GM23338 (cell line): ENCODE measurements at regions not wholly inside any gene's neighbourhood (a gene's known extent, or its start where the extent isn't known, plus 50 kb on each side); places are given as distances from the start of the nearest gene placed in this dataset.

ENCODE experiments used
- ATAC-seq: fragments of 200-7000 bp; cut with Tn5 transposase; 3 replicates; pipeline ENCODE4 v1.9.1; 2020
- DNase-seq: peaks from one replicate; pipeline ENCODE4 v3.0.0-alpha.2; 2015; ENCODE audit warnings: low spot score
- H2AFZ ChIP-seq: fragments of 200-600 bp; sonication (generic); 2 replicates; pipeline ENCODE4 v1.8.0; 2016; ENCODE audit warnings: antibody characterized with exemption, mild to moderate bottlenecking, moderate library complexity
- H3F3A ChIP-seq: fragments of 200-600 bp; sonication (generic); replicated peaks from 2 replicates; pipeline ENCODE4 v1.8.0; 2017; ENCODE audit warnings: antibody characterized with exemption, mixed run types, low read depth
- H3K27ac ChIP-seq: fragments of 200-600 bp; sonication (generic); 2 replicates; pipeline ENCODE4 v1.6.1; 2016; ENCODE audit warnings: low read depth
- H3K27me3 ChIP-seq: fragments of 200-600 bp; sonication (generic); 2 replicates; pipeline ENCODE4 v1.8.0; 2016; ENCODE audit warnings: mild to moderate bottlenecking, mixed run types, moderate library complexity; ENCODE audit not compliant: insufficient read depth
- H3K36me3 ChIP-seq: fragments of 200-600 bp; sonication (generic); 2 replicates; pipeline ENCODE4 v1.8.0; 2016; ENCODE audit warnings: mild to moderate bottlenecking; ENCODE audit not compliant: insufficient read depth
- H3K4me1 ChIP-seq: fragments of 200-600 bp; sonication (generic); 2 replicates; pipeline ENCODE4 v1.8.0; 2016; ENCODE audit warnings: mild to moderate bottlenecking, moderate library complexity; ENCODE audit not compliant: insufficient read depth
- H3K4me2 ChIP-seq: fragments of 200-600 bp; sonication (generic); 2 replicates; pipeline ENCODE4 v1.7.1; 2017; ENCODE audit warnings: mixed run types
- H3K4me3 ChIP-seq: fragments of 200-600 bp; sonication (generic); 2 replicates; pipeline ENCODE4 v1.6.1; 2016; ENCODE audit warnings: mixed run types
- H3K79me2 ChIP-seq: fragments of 200-600 bp; sonication (generic); replicated peaks from 2 replicates; pipeline ENCODE4 v1.8.0; 2017; ENCODE audit warnings: mild to moderate bottlenecking; ENCODE audit not compliant: insufficient read depth
- H3K9me2 ChIP-seq: fragments of 200-600 bp; sonication (generic); 2 replicates; pipeline ENCODE4 v1.8.0; 2017; ENCODE audit not compliant: insufficient read depth
- H4K20me1 ChIP-seq: fragments of 200-600 bp; sonication (generic); replicated peaks from 2 replicates; pipeline ENCODE4 v1.8.0; 2017; ENCODE audit warnings: mild to moderate bottlenecking; ENCODE audit not compliant: insufficient read depth
- H3K27ac Mint-ChIP-seq: 2 replicates; pipeline ENCODE4 v1.8.0; 2020; ENCODE audit warnings: inconsistent platforms, mild to moderate bottlenecking, moderate library complexity, mixed read lengths
- H3K27me3 Mint-ChIP-seq: 3 replicates; pipeline ENCODE4 v1.8.0; 2022; ENCODE audit warnings: low read depth, mild to moderate bottlenecking, moderate library complexity, mixed read lengths, inconsistent platforms; ENCODE audit not compliant: insufficient read depth, poor library complexity
- H3K36me3 Mint-ChIP-seq: 3 replicates; pipeline ENCODE4 v1.8.0; 2021; ENCODE audit warnings: low read depth, mild to moderate bottlenecking, inconsistent platforms, moderate library complexity, mixed read lengths
- H3K4me1 Mint-ChIP-seq: 3 replicates; pipeline ENCODE4 v1.8.0; 2020; ENCODE audit warnings: mild to moderate bottlenecking, inconsistent platforms, mixed read lengths
- H3K4me3 Mint-ChIP-seq: 3 replicates; pipeline ENCODE4 v1.8.0; 2021; ENCODE audit warnings: moderate library complexity, mild to moderate bottlenecking, inconsistent platforms, mixed read lengths
- H3K9me3 Mint-ChIP-seq: 3 replicates; pipeline ENCODE4 v1.8.0; 2020; ENCODE audit warnings: moderate library complexity, mild to moderate bottlenecking, inconsistent platforms, mixed read lengths
- CREB1 ChIP-seq: fragments of 250-450 bp; sonication (Bioruptor Pico); IDR thresholded peaks from 2 replicates; pipeline ENCODE4 v1.5.0; 2020; ENCODE audit warnings: low read depth, mild to moderate bottlenecking, moderate library complexity
- EZH2phosphoT487 ChIP-seq: fragments of 200-600 bp; sonication (generic); IDR thresholded peaks from one replicate; pipeline ENCODE4 v1.8.1; 2018; ENCODE audit warnings: antibody characterized with exemption; ENCODE audit not compliant: unreplicated experiment
- NANOG ChIP-seq: IDR thresholded peaks from 2 replicates; pipeline ENCODE4 v1.6.1; 2016; ENCODE audit warnings: antibody characterized with exemption, borderline replicate concordance
- TF ChIP-seq, protein P1 (sequence below): IDR thresholded peaks from 2 replicates; pipeline ENCODE4 v1.6.1; 2016; ENCODE audit warnings: antibody characterized with exemption
- TF ChIP-seq, protein P2 (sequence below), 2 experiments: fragments of 200-600 bp in 1 of 2; sonication (generic) in 1 of 2; conservative IDR thresholded peaks; 2 replicates each; pipeline versions ENCODE4 v1.5.1 to v1.6.1; 2016 to 2017; ENCODE audit warnings: antibody characterized with exemption in 2 of 2, low read depth in 2 of 2, mild to moderate bottlenecking in 2 of 2, moderate library complexity in 1 of 2
- TF ChIP-seq, protein P3 (sequence below): fragments of 250-450 bp; sonication (Bioruptor Pico); IDR thresholded peaks from 2 replicates; pipeline ENCODE4 v1.5.0; 2020; ENCODE audit warnings: mild to moderate bottlenecking, moderate library complexity
- TF ChIP-seq, protein P4 (sequence below): IDR thresholded peaks from one replicate; pipeline ENCODE4 v1.6.1; 2018; ENCODE audit warnings: antibody characterized with exemption; ENCODE audit not compliant: unreplicated experiment

DNA sequence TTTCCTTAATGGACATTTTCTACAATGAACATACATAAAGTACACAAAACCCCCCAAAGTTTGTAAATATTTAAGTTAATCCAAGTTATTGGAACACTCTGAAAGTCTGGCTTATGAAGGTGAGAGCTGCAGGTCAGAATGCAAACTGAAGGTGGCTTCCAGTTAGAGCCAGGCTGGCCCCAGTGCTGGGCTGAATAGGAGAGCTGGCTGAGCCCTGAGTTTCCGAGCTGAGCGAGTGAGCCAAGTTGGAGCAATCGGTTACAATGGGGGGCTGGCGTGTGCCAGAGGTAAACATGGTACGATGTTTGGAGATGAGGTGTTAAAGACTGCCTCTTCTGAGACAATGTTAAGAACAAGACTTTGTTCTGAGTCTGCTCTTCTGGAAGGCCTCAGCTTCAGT lies 230.8 kb upstream of the MCTP2 start (continued):
- TF ChIP-seq, protein P1, sequence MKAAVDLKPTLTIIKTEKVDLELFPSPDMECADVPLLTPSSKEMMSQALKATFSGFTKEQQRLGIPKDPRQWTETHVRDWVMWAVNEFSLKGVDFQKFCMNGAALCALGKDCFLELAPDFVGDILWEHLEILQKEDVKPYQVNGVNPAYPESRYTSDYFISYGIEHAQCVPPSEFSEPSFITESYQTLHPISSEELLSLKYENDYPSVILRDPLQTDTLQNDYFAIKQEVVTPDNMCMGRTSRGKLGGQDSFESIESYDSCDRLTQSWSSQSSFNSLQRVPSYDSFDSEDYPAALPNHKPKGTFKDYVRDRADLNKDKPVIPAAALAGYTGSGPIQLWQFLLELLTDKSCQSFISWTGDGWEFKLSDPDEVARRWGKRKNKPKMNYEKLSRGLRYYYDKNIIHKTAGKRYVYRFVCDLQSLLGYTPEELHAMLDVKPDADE = no peak
- TF ChIP-seq CREB1 (CRISPR knock-in tag) = no peak

GRCh38 chr15:93997071-93997658 lies 234.2 kb upstream of the MCTP2 start:
- Mint-ChIP-seq H3K27ac (no peak overlapping the region), H3K36me3 (no peaks in the 10 kb centered on the region), H3K9me3 (no peaks in the 10 kb centered on the region), H3K4me3 (no peak overlapping the region), H3K27me3 (no peaks in the 10 kb centered on the region), H3K4me1 (no peaks in the 10 kb centered on the region)
- no peak overlapping the region for H3K4me3 ChIP-seq
- H3K27ac ChIP-seq = no peak overlapping the region
- H4K20me1 ChIP-seq = no peaks in the 10 kb centered on the region
- peak; percentile 43 for DNase-seq
- no peaks in the 10 kb centered on the region for H3K79me2 ChIP-seq
- H3K27me3 ChIP-seq = no peaks in the 10 kb centered on the region
- no peaks in the 10 kb centered on the region for H3K36me3 ChIP-seq
- H2AFZ ChIP-seq = no peak overlapping the region
- no peak for ATAC-seq
- no peak for TF ChIP-seq EZH2phosphoT487
- TF ChIP-seq, protein P2, sequence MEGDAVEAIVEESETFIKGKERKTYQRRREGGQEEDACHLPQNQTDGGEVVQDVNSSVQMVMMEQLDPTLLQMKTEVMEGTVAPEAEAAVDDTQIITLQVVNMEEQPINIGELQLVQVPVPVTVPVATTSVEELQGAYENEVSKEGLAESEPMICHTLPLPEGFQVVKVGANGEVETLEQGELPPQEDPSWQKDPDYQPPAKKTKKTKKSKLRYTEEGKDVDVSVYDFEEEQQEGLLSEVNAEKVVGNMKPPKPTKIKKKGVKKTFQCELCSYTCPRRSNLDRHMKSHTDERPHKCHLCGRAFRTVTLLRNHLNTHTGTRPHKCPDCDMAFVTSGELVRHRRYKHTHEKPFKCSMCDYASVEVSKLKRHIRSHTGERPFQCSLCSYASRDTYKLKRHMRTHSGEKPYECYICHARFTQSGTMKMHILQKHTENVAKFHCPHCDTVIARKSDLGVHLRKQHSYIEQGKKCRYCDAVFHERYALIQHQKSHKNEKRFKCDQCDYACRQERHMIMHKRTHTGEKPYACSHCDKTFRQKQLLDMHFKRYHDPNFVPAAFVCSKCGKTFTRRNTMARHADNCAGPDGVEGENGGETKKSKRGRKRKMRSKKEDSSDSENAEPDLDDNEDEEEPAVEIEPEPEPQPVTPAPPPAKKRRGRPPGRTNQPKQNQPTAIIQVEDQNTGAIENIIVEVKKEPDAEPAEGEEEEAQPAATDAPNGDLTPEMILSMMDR (conservative IDR thresholded peaks at IDR 0.05; ENCODE audit: low read depth in 2 of 2) = peak; percentile 69 to 75
- no peak overlapping the region for H3K4me2 ChIP-seq
- no peaks in the 10 kb centered on the region for H3K9me2 ChIP-seq
- H3F3A ChIP-seq = no peaks in the 10 kb centered on the region
- no peaks in the 10 kb centered on the region for H3K4me1 ChIP-seq

- no peaks in the 10 kb centered on the region for H3K79me2 ChIP-seq
- no peaks in the 10 kb centered on the region for H3K27me3 Mint-ChIP-seq
- H3F3A ChIP-seq = no peaks in the 10 kb centered on the region
- H3K36me3 ChIP-seq = no peaks in the 10 kb centered on the region
- H3K9me2 ChIP-seq = no peaks in the 10 kb centered on the region
- H3K4me1 ChIP-seq = no peaks in the 10 kb centered on the region
- no peaks in the 10 kb centered on the region for H3K4me1 Mint-ChIP-seq
- H3K27ac ChIP-seq = no peak overlapping the region
- H2AFZ ChIP-seq = no peak overlapping the region
- H3K4me3 ChIP-seq = no peak overlapping the region
- H3K4me3 Mint-ChIP-seq = no peak overlapping the region
- H3K9me3 Mint-ChIP-seq = no peaks in the 10 kb centered on the region
- no peaks in the 10 kb centered on the region for H3K27me3 ChIP-seq
- no peak overlapping the region for H3K27ac Mint-ChIP-seq
- no peak overlapping the region for H3K4me2 ChIP-seq
- H4K20me1 ChIP-seq = no peaks in the 10 kb centered on the region
- ATAC-seq (no peak), DNase-seq (no peak)
- H3K36me3 Mint-ChIP-seq = no peaks in the 10 kb centered on the region
- TF ChIP-seq, protein P3, sequence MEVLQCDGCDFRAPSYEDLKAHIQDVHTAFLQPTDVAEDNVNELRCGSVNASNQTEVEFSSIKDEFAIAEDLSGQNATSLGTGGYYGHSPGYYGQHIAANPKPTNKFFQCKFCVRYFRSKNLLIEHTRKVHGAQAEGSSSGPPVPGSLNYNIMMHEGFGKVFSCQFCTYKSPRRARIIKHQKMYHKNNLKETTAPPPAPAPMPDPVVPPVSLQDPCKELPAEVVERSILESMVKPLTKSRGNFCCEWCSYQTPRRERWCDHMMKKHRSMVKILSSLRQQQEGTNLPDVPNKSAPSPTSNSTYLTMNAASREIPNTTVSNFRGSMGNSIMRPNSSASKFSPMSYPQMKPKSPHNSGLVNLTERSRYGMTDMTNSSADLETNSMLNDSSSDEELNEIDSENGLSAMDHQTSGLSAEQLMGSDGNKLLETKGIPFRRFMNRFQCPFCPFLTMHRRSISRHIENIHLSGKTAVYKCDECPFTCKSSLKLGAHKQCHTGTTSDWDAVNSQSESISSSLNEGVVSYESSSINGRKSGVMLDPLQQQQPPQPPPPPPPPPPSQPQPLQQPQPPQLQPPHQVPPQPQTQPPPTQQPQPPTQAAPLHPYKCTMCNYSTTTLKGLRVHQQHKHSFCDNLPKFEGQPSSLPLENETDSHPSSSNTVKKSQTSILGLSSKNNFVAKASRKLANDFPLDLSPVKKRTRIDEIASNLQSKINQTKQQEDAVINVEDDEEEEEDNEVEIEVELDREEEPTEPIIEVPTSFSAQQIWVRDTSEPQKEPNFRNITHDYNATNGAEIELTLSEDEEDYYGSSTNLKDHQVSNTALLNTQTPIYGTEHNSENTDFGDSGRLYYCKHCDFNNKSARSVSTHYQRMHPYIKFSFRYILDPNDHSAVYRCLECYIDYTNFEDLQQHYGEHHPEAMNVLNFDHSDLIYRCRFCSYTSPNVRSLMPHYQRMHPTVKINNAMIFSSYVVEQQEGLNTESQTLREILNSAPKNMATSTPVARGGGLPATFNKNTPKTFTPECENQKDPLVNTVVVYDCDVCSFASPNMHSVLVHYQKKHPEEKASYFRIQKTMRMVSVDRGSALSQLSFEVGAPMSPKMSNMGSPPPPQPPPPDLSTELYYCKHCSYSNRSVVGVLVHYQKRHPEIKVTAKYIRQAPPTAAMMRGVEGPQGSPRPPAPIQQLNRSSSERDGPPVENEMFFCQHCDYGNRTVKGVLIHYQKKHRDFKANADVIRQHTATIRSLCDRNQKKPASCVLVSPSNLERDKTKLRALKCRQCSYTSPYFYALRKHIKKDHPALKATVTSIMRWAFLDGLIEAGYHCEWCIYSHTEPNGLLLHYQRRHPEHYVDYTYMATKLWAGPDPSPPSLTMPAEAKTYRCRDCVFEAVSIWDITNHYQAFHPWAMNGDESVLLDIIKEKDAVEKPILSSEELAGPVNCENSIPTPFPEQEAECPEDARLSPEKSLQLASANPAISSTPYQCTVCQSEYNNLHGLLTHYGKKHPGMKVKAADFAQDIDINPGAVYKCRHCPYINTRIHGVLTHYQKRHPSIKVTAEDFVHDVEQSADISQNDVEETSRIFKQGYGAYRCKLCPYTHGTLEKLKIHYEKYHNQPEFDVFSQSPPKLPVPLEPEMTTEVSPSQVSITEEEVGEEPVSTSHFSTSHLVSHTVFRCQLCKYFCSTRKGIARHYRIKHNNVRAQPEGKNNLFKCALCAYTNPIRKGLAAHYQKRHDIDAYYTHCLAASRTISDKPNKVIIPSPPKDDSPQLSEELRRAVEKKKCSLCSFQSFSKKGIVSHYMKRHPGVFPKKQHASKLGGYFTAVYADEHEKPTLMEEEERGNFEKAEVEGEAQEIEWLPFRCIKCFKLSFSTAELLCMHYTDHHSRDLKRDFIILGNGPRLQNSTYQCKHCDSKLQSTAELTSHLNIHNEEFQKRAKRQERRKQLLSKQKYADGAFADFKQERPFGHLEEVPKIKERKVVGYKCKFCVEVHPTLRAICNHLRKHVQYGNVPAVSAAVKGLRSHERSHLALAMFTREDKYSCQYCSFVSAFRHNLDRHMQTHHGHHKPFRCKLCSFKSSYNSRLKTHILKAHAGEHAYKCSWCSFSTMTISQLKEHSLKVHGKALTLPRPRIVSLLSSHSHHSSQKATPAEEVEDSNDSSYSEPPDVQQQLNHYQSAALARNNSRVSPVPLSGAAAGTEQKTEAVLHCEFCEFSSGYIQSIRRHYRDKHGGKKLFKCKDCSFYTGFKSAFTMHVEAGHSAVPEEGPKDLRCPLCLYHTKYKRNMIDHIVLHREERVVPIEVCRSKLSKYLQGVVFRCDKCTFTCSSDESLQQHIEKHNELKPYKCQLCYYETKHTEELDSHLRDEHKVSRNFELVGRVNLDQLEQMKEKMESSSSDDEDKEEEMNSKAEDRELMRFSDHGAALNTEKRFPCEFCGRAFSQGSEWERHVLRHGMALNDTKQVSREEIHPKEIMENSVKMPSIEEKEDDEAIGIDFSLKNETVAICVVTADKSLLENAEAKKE (CRISPR knock-in tag) = no peak
- TF ChIP-seq, protein P4, sequence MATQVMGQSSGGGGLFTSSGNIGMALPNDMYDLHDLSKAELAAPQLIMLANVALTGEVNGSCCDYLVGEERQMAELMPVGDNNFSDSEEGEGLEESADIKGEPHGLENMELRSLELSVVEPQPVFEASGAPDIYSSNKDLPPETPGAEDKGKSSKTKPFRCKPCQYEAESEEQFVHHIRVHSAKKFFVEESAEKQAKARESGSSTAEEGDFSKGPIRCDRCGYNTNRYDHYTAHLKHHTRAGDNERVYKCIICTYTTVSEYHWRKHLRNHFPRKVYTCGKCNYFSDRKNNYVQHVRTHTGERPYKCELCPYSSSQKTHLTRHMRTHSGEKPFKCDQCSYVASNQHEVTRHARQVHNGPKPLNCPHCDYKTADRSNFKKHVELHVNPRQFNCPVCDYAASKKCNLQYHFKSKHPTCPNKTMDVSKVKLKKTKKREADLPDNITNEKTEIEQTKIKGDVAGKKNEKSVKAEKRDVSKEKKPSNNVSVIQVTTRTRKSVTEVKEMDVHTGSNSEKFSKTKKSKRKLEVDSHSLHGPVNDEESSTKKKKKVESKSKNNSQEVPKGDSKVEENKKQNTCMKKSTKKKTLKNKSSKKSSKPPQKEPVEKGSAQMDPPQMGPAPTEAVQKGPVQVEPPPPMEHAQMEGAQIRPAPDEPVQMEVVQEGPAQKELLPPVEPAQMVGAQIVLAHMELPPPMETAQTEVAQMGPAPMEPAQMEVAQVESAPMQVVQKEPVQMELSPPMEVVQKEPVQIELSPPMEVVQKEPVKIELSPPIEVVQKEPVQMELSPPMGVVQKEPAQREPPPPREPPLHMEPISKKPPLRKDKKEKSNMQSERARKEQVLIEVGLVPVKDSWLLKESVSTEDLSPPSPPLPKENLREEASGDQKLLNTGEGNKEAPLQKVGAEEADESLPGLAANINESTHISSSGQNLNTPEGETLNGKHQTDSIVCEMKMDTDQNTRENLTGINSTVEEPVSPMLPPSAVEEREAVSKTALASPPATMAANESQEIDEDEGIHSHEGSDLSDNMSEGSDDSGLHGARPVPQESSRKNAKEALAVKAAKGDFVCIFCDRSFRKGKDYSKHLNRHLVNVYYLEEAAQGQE = no peak
- no peak for TF ChIP-seq NANOG
These were observed 241.8 kb upstream of the MCTP2 start for GRCh38 chr15:93989440-93989998.
